ENCODE measurements at regions not wholly inside any gene's neighbourhood (a gene's known extent, or its start where the extent isn't known, plus 50 kb on each side); places are given as distances from the start of the nearest gene placed in this dataset.

DNA sequence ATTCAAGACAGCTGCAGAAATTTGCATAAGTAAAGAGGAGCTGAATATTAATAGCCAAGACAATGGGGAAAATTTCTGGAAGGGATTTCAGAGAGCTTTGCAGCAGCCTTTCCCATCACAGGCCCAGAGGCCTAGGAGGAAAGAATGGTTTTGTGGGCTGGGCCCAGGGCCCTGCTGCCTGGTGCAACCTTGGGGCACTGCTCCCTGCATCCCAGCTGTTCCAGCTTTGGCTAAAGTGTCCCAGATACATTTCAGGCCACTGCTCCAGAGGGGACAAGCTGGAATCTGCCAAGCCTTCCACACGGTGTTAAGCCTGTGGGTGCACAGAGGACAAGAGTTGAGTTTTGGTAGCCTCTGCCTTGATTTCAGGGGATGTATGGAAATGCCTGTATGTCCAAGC is 185.6 kb upstream of the SFRP2 start:
- no peak for DNase-seq

DNA sequence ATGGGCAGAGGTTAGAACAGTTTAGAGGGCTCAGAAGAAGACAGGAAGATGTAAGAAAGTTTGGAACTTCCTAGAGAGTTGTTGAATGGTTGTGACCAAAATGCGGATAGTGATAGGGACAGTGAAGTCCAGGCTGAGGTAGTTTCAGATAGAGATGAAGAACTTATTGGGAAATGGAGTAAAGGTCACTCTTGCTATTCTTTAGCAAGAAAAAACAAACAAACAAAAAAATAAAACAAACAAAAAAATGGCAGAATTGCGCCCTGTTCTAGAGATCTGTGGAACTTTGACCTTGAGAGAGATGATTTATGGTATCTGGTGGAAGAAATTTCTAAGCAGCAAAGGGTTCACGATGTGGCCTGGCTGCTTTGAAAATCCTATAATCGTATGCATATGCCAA is 185.1 kb upstream of the SFRP2 start:
- no peak for DNase-seq

DNA sequence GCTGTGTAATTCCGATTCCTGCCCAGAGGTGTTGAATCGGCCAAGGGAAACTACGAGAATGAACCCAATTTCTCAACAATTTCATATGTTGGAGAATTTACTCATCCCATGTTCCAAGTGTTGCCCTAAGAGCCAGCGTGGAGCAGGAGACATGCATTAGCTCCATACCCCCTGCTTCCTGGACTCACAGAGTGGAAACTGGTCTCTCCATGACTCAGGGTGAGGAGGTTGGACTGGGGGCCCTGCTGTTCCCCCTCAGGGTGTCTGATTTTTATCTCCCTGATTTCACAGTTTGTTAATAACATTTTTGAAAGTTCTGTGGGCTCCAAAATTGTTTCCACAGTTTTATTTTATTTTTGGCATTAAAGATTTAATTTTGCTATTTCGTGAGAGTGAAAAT is 183.0 kb upstream of the SFRP2 start:
- DNase-seq, result no peak

DNA sequence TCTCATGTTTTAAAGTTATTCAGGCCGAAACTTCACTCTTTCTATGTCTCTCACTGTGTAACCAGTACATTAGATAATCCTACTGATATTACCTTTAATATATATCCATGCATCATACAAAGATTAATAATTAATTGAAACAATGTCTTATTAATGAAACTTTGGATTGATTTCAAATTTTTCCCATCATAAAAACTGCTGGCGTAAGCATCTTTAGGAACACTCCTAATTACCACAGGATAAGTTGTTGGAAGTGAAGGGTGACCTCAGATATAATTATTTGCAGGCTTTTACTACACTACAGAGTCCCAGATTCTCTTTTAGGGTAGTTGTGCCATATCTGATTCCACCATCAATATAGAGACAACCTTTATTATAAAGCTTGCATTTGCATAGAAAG is 181.3 kb upstream of the SFRP2 start:
- DNase-seq, result no peak

DNA sequence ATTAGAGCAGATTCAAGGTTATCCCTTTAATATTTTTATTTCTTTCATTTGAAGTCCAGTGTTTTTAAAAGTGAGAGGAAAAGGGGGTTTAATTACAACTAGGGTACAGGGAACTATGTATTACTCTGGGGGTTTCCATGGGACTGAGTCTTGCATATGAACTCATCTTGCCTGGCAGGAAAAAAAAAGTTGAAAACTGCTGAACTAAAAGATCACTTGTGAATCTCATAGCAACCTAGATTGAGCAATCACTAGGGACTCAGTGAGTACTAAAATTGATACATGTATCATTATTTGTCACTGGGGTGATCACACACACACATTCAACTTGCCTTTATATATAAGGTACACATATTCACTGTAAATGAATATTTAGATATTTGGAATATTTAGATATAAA is 180.7 kb upstream of the SFRP2 start:
- no peak for DNase-seq

DNA sequence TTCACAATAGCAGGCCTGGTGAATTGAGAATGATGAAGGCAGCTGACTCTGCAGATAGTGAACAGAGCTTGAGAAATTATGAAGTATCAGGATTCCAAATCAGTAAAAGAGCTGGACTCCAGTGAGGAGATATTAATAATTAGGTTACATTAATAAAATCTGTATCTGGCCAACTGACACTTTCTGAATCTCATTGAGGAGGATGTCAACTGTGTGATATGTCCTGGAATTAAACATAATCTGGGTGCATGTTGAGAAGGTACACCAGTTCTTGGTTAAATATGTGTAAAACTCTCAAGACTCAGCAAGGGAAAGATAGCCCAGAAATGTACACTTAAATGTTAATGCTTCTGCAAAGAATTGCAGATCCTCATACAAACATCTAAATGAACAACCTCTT is 177.8 kb upstream of the SFRP2 start:
- DNase-seq, result no peak

DNA sequence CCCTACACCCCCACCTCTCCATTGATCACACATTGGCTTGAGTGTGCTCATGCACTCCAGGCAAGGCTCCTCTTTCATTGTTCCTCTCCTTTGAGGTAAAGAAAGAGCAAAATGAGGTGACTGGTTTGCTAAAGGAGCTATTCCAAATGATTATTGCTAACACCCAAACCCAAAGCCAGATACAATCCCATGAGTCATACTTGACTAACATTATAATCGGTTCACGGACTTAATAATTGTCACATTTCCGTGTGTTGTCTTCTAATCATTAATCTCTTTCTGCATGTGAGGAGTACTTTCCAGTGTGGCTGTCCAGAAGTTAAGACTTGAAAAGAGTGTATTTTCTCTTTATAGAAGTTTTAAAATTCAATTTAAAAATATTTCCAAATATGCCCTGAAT is 174.3 kb upstream of the SFRP2 start:
- DNase-seq, result no peak

DNA sequence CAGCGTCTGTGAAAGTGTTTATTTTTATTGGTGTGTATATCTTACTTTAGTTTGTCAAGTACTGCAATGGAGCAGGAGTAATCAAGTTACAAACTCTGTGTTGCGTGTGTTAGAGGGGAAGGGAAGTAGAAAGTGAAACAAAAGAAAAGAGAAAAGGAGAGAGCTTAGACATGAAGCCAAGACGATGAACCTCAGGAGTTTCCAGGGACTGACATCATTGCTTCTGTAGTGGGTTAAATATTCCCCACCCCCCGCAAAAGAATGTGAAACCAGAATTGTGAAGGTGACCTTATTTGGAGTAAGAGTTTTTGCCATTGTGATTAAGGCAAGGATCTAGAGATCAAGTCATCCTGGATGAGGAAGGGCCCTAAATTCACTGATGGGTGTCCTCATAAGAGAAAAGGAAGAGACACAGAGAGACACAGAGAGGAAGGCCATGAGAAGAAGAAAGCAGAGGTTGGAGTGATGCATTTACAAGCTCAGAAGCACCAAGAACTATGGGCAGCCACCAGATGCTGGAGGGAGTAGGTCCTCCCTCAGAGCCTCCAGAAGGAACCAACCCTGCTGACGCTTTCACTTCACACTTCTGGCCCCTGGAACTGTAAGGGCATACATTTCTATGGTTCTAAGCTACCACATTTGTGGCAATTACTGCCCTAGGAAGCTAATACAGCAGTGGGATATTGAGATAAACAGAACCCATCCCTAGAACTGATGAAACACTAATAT is 173.6 kb upstream of the SFRP2 start:
- peak; percentile 60 for DNase-seq

DNA sequence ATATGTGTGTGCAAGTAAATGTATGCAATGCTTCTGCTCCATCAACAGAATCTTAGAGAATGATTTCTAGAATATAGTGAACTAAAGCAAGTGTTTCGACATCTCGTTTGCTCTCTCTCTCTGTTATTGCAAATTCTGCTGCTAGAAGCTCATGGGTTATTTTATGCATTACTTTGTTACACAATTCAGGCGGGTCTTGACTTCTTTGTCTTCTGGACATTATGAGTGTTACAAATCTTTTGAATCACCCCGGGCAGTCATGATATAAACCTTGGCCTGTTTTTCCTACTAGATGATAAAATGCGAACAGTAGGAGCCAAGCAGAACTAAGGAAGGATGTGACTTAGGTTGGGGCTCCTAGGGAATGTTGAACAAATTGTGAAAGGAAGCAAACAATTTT is 166.4 kb upstream of the SFRP2 start:
- DNase-seq, result no peak

DNA sequence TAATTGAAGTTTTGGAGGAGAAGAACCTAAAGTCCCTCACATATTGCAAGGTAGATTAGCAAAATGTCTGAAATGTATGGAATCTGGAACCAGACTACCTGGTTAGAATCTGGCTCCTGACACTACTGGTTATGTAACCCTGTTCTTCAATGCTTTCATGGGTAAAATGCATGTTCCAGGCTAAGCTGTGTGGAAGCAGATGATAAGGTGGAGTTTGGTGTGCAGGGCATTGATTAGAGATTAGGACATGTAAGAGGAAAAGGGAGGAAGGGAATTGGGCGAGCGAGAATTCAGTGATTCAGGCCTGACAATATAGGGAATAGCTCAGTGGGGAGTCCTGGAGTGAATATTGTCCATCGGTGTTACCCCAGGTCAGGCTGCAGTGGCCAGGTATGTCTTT is 165.8 kb upstream of the SFRP2 start:
- no peak for DNase-seq

DNA sequence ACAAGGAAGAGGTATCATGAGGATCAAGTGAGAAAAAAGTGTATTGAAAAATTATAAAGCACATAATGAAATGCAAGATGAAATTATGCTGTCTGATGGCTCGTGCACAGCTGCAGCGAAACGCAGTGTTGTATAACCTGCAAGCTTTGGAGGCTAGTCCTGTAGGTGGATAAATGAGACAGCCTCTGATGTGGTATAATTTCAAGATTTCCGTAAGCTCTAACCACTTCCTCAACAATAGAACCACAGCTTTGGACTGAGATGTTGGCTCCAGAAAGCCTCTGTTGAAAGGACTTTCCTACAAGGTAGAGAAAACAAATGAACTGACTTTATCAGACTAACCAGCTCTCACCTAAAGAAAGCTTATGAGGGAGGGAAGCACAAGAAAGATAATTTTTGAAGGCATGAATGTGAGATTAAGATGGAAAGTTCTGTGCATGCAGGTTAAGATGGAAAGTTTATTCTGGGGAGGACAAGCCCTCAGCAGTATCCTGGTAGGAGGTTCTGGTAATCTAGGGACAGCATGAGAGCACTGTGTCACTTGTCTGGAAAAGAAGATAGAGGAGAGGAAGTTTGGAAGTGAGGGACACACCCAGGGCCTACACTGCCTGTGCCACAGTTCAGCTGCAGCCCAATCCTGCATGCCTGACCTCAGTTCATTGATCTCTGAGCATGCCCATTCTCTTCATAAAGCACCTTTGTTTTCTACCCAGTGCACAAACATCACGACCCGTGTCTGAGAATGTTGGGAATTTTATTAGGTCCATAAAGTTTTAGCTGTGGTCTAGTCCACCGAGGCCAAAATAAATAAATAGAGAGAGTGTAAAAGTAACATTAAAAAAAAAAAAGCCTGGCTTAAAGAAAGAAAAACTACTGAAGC is 161.5 kb upstream of the SFRP2 start:
- DNase-seq, result no peak

DNA sequence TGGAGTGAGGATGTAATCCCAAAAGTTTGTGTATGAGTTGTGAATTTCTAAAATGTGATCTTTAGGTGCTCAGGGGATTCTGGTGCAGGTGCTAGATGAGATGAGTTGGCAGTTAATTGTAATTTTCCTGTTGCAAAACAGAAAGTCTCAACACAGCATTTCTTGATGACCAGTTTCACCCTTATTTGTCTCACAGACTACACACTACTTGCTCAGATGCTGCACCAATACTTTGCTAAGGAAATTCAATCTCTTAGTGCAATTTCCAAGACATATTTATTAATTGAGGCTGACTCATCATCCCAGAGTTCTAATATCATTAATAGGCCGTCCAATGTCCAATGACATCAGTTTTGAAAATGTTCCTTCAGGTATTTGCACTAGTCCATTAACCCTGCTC is 159.2 kb upstream of the SFRP2 start:
- DNase-seq, result no peak

DNA sequence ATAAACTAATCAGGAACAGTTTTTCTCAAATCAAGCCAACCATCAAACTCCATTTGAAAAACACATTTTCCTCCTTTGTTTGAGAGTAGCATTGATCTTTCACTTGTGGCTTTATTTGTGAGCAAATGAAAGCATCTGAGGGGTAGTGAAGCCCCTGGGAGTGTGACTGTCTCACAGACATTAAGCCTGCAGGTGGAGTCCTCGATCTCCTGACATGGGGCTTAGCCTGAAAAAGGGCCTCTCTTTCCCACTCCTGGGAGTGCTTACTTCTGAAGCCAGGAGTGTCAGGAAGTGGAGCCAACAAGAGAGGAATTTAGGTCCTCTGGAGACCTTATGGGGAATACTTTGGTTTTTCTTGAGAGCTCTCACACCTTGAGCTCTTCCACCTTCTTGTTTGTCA is 158.2 kb upstream of the SFRP2 start:
- no peak for DNase-seq

DNA sequence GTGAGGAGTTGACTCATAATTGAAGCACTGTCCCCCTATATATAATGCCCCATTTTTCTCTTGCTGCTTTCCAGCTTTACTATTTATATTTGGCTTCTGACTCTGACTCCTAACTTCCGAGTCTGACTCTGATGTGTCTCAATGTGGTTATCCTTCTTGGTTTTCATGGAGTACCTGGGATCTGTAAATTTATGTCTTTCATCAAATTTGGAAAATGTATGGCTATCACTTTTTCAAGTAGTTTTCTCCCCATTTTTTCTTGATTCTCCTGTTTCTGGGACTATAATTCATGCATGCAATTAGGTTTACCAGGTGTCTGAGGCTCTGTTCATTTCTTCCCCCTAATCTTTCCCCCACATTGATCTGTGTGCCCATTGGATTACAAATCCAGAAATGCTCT is 156.8 kb upstream of the SFRP2 start:
- DNase-seq, result no peak

DNA sequence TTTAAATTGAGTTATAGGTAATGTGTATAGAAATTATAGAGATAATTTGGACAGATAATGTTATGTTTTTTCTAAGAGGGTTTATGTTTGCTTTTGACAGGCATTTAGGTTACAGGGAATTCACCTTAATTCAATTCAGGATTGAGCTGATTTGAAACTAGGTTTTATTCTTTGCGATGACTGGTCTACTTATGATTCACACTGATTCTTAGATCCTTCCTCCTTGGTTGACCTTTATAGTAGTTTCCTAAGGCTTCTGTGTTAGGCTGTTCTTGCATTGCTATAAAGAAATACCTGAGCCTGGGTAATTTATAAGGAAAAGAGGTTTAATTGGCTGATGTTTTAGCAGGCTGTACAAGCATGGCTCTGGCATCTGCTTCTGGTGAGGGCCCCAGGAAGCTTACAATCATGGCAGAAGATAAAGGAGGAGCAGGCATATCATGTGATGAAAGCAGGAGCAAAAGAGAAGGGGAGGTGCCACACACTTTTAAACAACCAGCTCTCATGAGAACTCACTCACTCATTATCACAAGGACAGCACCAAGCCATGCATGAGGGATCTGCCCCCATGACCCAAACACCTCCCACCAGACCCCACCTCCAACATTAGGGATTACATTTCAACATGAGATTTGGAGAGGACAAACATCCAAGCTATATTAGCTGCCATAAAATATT is 155.0 kb upstream of the SFRP2 start:
- no peak for DNase-seq

DNA sequence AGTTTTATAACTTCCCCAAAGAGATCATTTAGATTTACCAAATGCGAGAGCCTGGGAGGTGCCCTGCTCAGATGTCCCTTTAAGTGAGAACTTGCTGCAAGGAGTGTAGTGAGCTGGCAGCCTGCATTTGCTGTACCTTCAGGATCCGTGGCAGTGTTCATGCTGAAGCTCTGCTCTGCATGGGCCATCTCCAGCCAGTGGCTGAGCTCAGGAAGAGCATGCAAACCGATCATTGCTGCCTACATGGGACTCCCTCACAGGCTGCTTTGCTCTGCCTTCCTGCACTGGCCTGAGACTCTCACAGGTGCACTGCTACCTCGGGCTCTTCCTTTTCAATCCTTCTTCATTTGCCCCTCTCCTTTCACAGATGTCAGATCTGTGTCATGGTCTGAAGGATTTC is 152.0 kb upstream of the SFRP2 start:
- no peak for DNase-seq

DNA sequence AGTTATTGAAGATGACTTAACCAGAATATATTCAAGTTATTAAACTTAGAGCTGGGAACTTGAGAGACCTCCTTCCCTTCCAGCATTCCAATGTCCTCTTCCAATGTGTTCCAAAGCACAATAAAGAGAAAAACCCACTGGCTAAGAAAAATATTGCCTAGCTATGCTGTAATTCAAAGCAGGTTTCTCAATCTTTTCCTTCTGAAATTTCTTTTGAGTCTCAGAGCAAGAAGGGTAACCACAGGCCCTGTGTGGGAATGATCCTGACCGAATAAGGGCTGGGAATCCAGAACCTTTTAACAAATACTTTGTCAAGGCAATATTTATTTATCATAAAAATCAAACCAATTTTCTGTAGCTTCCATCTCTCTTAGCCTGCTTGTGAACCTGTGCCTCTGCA is 150.7 kb upstream of the SFRP2 start:
- peak; percentile 48 for DNase-seq

DNA sequence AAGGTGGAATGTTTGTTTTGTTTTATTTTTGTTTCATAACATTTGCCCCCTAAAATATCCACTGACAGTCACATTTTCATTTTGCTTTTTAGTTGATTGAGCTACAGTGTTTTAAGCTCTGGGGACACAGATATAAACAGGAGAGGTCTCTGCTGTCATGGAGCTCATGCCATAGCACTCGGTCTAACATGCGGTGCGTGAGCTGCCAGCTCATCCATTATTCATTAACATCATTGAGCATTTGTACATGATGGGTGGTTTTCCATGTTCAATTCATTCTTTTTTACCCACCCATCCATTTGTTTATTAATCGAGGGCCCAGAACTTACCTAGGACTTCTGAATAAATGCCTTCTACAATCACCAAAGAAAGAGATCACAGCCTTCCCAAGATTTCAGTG is 150.1 kb upstream of the SFRP2 start:
- DNase-seq, result no peak

DNA sequence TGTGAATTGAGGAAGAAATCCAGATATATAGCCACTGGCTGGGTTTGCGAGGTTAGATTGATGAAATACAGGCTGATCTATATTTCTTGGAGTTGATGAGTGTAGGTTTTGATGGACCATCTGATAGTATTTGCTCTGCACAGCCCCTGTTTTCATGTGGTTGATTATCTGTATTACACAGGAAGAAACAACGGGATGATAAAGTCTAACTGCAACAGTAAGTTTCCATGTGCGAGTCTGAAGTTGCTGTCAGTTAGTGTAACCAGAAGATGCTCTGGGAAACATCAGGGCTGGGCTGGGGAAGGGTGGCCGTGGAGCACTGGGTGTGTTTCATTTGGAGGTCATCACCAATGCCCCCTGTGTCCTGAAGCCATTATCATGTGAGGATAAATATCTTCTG is 148.4 kb upstream of the SFRP2 start:
- DNase-seq, result no peak

DNA sequence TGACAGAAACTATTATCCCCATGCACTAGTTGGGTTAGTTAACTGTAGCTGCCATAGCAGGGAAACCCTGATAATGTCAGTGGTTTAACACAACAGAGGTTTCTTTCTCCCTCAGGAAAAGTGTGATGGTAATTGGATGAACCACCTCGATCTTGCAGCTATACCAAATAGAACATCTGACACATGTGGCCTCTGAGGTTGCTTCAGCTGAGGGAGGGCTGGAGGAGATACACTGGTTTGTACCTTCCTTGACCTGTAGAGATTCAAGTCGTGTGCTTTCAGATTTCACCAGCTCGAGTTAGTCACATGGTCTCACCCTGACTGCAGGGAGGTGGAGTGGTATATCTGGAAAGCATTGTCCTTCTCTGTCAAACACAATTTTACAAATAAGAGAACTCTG is 147.2 kb upstream of the SFRP2 start:
- DNase-seq, result no peak

DNA sequence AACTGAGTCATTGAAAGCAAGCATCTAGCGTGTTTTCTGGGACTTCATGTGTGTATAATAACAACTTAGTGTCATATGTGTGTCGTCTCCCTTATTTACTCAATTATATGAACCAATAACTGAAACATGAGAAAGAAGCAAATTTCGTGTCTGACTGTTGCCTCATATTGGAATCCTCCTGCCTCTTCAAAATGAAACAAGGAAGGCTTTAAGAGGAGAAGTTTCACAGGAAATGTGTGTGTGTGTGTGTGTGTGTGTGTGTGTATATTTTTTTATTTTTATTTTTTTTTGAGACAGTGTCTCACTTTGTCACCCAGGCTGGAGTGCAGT is 145.8 kb upstream of the SFRP2 start:
- peak; percentile 12 for DNase-seq

DNA sequence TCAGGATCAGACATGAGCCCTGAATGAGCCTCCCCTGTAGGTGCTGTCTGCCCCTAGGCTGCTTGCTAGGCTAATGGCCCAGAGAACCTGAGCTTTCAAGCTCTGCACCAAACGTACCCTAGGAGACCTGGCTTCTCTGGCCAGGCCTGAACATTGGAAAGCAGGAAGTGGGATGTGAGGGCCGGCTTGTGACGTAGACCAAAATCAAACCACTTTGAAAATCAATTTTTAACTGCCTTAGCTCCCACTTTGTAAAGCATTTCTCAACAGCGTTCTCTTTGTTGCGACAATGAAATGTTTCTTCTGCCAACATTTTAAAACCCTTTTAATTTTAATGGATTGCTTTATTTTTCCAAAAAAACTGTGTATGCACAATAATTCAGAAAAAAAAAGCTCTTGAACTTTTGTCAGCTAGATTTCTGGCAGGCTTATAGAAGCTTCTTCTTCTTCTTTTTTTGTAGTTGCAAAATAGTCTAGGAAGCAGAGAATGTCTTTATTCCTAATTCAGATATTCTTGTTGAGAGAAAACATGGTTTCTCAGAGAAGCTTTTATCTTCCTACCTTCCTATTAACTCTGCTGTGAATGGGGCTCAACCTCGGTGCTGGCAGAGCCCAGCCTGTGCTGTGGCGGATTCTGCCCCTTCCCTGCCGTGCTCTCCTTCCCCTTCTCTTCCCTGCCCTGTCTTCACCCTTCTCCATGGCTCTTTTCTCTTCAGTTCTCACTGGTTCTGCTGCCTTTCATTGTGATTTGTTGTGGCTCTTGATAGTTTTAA is 145.2 kb upstream of the SFRP2 start:
- DNase-seq, result no peak

DNA sequence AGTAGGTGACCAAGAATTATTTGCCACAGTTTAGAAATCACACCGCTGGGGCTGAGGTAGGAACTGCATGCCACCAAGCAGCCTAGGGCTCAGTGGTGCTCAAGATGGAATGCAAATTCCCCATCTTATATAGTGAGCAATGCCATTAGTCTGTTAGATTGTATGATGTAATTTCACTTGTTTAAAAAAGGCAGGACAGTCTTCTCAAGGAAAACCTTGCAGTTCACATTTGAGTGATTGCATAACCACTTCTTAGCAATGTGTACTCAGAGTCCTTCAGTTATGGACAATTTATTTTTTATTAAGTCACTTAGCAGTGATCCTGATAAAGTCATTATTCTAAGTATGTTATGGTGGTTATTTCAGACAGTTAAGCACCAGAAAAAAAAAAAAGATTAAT is 142.9 kb upstream of the SFRP2 start:
- peak; percentile 70 for DNase-seq
